ENCODE measurements at regions not wholly inside any gene's neighbourhood (a gene's known extent, or its start where the extent isn't known, plus 50 kb on each side); places are given as distances from the start of the nearest gene placed in this dataset.

DNA sequence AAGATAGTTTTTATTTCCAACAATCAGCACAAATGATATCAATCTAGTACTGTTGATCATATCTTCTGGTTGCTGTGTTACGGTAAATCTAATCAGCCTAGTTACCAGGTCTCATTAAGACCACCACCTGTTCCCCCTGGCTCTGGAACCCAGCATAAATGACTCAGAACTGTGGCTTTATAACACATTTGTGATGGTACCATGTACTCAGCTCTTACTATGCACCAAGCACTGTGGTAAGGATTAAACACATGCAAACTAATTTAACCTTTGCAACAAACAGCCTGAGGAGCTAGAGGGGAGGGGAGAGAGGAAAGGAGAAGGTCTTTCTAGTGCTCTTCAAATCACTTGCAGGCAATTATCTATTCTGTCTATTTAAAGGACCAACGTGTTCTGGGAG is 173.9 kb upstream of the LMCD1 start:
- no peak for ATAC-seq (ENCODE audit: low read depth)
- dilution Hi-C loops (cut with HindIII; ENCODE audit: low sequenced_read_pairs, unreplicated experiment), result no loop called here
- CTCF ChIA-PET, result no interaction called here

More for the DNA sequence above, 173.9 kb upstream of the LMCD1 start:
- no peak overlapping the region for H3K4me2 ChIP-seq (ENCODE audit: low read depth, low read length)
- H3K14ac ChIP-seq (replicated peaks; ENCODE audit: low read depth, low read length), result no peak overlapping the region
- no peaks in the 10 kb centered on the region for H4K20me1 ChIP-seq (ENCODE audit: insufficient read depth, low read length)
- H3K4me1 ChIP-seq (ENCODE audit: control insufficient read depth, insufficient read depth, low read length), result no peaks in the 10 kb centered on the region
- H3K4ac ChIP-seq (ENCODE audit: low read depth, low read length), result no peak overlapping the region
- POLR2A ChIA-PET (ENCODE audit: unreplicated experiment), result no interaction called here
- no peak for TF ChIP-seq FOS (IDR thresholded peaks at IDR 0.05; ENCODE audit: low read depth, low read length)
- no peak for TF ChIP-seq RCOR1 (IDR thresholded peaks at IDR 0.05; ENCODE audit: insufficient replicate concordance, low read length)
- no peak for TF ChIP-seq RFX5 (IDR thresholded peaks at IDR 0.05; ENCODE audit: low read depth, low read length)
- TF ChIP-seq, protein P1, sequence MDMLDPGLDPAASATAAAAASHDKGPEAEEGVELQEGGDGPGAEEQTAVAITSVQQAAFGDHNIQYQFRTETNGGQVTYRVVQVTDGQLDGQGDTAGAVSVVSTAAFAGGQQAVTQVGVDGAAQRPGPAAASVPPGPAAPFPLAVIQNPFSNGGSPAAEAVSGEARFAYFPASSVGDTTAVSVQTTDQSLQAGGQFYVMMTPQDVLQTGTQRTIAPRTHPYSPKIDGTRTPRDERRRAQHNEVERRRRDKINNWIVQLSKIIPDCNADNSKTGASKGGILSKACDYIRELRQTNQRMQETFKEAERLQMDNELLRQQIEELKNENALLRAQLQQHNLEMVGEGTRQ (IDR thresholded peaks at IDR 0.05; ENCODE audit: low read depth, low read length), result no peak
- no peak for TF ChIP-seq NFE2L2 (IDR thresholded peaks at IDR 0.05; ENCODE audit: low read depth, low read length)
- no peak for TF ChIP-seq CHD1 (IDR thresholded peaks at IDR 0.05; ENCODE audit: low read depth, low read length)
- TF ChIP-seq, protein P2, sequence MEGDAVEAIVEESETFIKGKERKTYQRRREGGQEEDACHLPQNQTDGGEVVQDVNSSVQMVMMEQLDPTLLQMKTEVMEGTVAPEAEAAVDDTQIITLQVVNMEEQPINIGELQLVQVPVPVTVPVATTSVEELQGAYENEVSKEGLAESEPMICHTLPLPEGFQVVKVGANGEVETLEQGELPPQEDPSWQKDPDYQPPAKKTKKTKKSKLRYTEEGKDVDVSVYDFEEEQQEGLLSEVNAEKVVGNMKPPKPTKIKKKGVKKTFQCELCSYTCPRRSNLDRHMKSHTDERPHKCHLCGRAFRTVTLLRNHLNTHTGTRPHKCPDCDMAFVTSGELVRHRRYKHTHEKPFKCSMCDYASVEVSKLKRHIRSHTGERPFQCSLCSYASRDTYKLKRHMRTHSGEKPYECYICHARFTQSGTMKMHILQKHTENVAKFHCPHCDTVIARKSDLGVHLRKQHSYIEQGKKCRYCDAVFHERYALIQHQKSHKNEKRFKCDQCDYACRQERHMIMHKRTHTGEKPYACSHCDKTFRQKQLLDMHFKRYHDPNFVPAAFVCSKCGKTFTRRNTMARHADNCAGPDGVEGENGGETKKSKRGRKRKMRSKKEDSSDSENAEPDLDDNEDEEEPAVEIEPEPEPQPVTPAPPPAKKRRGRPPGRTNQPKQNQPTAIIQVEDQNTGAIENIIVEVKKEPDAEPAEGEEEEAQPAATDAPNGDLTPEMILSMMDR (conservative IDR thresholded peaks at IDR 0.05; ENCODE audit: low read depth, low read length), result no peak
- TF ChIP-seq MXI1 (IDR thresholded peaks at IDR 0.05; ENCODE audit: borderline replicate concordance, low read depth, low read length), result no peak
- TF ChIP-seq, protein P3, sequence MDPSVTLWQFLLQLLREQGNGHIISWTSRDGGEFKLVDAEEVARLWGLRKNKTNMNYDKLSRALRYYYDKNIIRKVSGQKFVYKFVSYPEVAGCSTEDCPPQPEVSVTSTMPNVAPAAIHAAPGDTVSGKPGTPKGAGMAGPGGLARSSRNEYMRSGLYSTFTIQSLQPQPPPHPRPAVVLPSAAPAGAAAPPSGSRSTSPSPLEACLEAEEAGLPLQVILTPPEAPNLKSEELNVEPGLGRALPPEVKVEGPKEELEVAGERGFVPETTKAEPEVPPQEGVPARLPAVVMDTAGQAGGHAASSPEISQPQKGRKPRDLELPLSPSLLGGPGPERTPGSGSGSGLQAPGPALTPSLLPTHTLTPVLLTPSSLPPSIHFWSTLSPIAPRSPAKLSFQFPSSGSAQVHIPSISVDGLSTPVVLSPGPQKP (IDR thresholded peaks at IDR 0.05; ENCODE audit: borderline replicate concordance, low read depth, low read length), result no peak
- no peak for TF ChIP-seq RAD21 (IDR thresholded peaks at IDR 0.05; ENCODE audit: low read length)
- no peak for TF ChIP-seq CEBPB (IDR thresholded peaks at IDR 0.05; ENCODE audit: low read depth, low read length)
- TF ChIP-seq BHLHE40 (IDR thresholded peaks at IDR 0.05; ENCODE audit: low read depth, low read length), result no peak
- no peak for TF ChIP-seq SMC3 (IDR thresholded peaks at IDR 0.05; ENCODE audit: low read depth, low read length)
- no peak overlapping the region for H2AFZ ChIP-seq (replicated peaks; ENCODE audit: low read length, poor library complexity)
- peaks cover 5% of the 10 kb centered on the region; the same call in 1 of the 2 replicates for H3K27me3 ChIP-seq (ENCODE audit: control insufficient read depth, insufficient read depth, low read length)
- H3K9me3 ChIP-seq (ENCODE audit: control insufficient read depth, insufficient read depth, low read length), result no peaks in the 10 kb centered on the region
- H4K91ac ChIP-seq (ENCODE audit: insufficient read depth, low read depth, low read length), result no peak overlapping the region
- H2BK20ac ChIP-seq (ENCODE audit: low read depth, low read length), result no peak overlapping the region
- no peaks in the 10 kb centered on the region for H3K36me3 ChIP-seq (ENCODE audit: control insufficient read depth, insufficient read depth, low read length)
- H2BK5ac ChIP-seq (ENCODE audit: low read depth, low read length, poor library complexity, severe bottlenecking), result no peak overlapping the region
- no peaks in the 10 kb centered on the region for H3K79me1 ChIP-seq (ENCODE audit: low read depth in 1 of 2, low read length in 2 of 2)
- DNase-seq, result no peak
- H3K9ac ChIP-seq (ENCODE audit: low read depth, low read length), result no peak overlapping the region
- no peak overlapping the region for H3K23ac ChIP-seq (ENCODE audit: low read depth, low read length)
- no peak overlapping the region for H4K8ac ChIP-seq (ENCODE audit: low read depth in 2 of 2, low read length in 2 of 2)
- H2AK9ac ChIP-seq (replicated peaks; ENCODE audit: low read depth, low read length, poor library complexity), result no peak overlapping the region
- intact Hi-C loops (cut with micrococcal nuclease), result no loop called here
- no peak overlapping the region for H2BK15ac ChIP-seq (ENCODE audit: low read depth, low read length)
- H3K56ac ChIP-seq (ENCODE audit: extremely low read depth, insufficient read depth, low read length), result no peak overlapping the region
- in situ Hi-C loops (cut with MboI; ENCODE audit: low sequenced_read_pairs), result no loop called here
- H3K4me3 ChIP-seq (ENCODE audit: insufficient read depth, low read depth, low read length), result no peak overlapping the region
- H2BK120ac ChIP-seq (ENCODE audit: low read depth, low read length), result no peak overlapping the region
- no peaks in the 10 kb centered on the region for H3K9me1 ChIP-seq (ENCODE audit: insufficient read depth, low read length)
- no peak overlapping the region for H2AK5ac ChIP-seq (ENCODE audit: low read depth, low read length)
- no TSS peak for BruUV-seq (replicated peaks)
- no CpG with 5 or more reads among the region's 2 CpGs for WGBS, 2 experiments (ENCODE audit: extremely low coverage in 2 of 2, insufficient read length in 1 of 2)
- H4K5ac ChIP-seq (ENCODE audit: low read depth, low read length), result no peak overlapping the region
- no peak overlapping the region for H3K27ac ChIP-seq (ENCODE audit: insufficient read depth, low read length)
- no peak overlapping the region for H3K18ac ChIP-seq (ENCODE audit: low read depth, low read length)

Measured in IMR-90 (cell line).